ENCODE measurements at regions not wholly inside any gene's neighbourhood (a gene's known extent, or its start where the extent isn't known, plus 50 kb on each side); places are given as distances from the start of the nearest gene placed in this dataset.

DNA sequence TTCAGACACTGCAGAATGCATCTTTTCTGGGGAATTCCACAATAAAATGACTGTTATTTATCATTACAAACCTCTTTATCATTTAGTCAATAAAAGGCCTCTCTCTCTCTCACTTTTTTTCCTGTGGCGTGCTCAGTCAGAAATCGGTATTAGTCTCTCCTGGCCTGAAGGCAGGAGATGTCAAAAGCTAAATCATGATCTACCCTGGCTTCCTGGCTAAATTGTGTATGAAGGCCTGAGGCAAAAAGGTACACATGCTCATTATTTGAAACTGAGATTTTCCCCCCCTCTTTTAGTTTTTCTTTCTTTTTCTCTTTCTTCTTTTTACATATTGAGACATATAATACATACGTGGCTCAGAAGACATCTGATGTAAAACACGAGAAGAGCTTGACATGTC, 375.0 kb upstream of the SLC35B3 start:
- Histone ChIP-seq H3K4me3 (replicated peaks in 1 of 3; ENCODE audit: low read depth in 2 of 3, low read length in 3 of 3) (no peak overlapping the region), H3K9me3 (replicated peaks in 1 of 2; ENCODE audit: control insufficient read depth in 1 of 2, insufficient read depth in 1 of 2, low read length in 2 of 2) (no peaks in the 10 kb centered on the region), H3K9ac (ENCODE audit: insufficient read depth, low read length, poor library complexity, severe bottlenecking) (no peak overlapping the region), H3K4me2 (replicated peaks; ENCODE audit: extremely low read depth, low read length, poor library complexity, severe bottlenecking) (no peak overlapping the region), H3K27ac (ENCODE audit: low read depth in 1 of 2, low read length in 2 of 2) (no peak overlapping the region), H3K27me3 (ENCODE audit: control insufficient read depth in 2 of 2, insufficient read depth in 2 of 2, low read length in 2 of 2) (no peaks in the 10 kb centered on the region), H2AFZ (ENCODE audit: insufficient read depth, low read depth, low read length, poor library complexity, severe bottlenecking) (no peak overlapping the region), H3K36me3 (replicated peaks in 1 of 2; ENCODE audit: control insufficient read depth in 1 of 2, insufficient read depth in 2 of 2, low read length in 2 of 2) (no peaks in the 10 kb centered on the region), H3K4me1 (ENCODE audit: control insufficient read depth in 1 of 2, insufficient read depth in 2 of 2, low read length in 2 of 2) (no peaks in the 10 kb centered on the region), H4K20me1 (ENCODE audit: insufficient read depth, low read length) (no peaks in the 10 kb centered on the region), H3K79me2 (ENCODE audit: insufficient read depth, low read length) (no peaks in the 10 kb centered on the region)
- intact Hi-C loops (cut with micrococcal nuclease): no loop called here
- Mint-ChIP-seq H3K27ac (no peak overlapping the region), H3K4me3 (no peak overlapping the region), H3K36me3 (no peaks in the 10 kb centered on the region), H3K9me3 (no peaks in the 10 kb centered on the region), H3K27me3 (ENCODE audit: low read depth in 3 of 3) (peaks cover 0 to 3% (median 0%) of the 10 kb centered on the region in 3 donors), H3K4me1 (no peaks in the 10 kb centered on the region)
- TF ChIP-seq, protein P1, sequence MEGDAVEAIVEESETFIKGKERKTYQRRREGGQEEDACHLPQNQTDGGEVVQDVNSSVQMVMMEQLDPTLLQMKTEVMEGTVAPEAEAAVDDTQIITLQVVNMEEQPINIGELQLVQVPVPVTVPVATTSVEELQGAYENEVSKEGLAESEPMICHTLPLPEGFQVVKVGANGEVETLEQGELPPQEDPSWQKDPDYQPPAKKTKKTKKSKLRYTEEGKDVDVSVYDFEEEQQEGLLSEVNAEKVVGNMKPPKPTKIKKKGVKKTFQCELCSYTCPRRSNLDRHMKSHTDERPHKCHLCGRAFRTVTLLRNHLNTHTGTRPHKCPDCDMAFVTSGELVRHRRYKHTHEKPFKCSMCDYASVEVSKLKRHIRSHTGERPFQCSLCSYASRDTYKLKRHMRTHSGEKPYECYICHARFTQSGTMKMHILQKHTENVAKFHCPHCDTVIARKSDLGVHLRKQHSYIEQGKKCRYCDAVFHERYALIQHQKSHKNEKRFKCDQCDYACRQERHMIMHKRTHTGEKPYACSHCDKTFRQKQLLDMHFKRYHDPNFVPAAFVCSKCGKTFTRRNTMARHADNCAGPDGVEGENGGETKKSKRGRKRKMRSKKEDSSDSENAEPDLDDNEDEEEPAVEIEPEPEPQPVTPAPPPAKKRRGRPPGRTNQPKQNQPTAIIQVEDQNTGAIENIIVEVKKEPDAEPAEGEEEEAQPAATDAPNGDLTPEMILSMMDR (IDR thresholded peaks at IDR 0.05): no peak
- no peak for DNase-seq
- no CpG with 5 or more reads among the region's 4 CpGs for WGBS (ENCODE audit: insufficient coverage)

DNA sequence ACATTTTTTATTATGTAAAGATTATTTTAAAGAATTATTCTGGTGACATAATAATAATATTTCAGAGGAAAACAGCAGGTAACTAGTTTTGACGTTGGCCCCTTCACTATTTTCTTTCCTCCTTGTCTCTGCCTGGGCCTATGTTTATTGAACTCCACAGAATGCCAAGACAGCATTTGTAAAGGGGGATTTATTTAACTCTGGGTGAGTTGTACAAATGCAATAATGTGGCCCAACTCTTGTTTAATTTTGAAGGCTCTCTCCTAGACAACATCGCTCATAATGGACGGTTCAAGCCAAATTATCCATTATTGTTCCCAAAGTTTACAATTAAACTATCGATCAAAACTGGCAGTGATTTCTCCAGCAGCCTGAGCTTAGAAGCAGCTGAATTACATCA, 374.3 kb upstream of the SLC35B3 start:
- Histone ChIP-seq H3K4me3 (replicated peaks in 1 of 3; ENCODE audit: low read depth in 2 of 3, low read length in 3 of 3) (no peak overlapping the region), H3K36me3 (replicated peaks in 1 of 2; ENCODE audit: control insufficient read depth in 1 of 2, insufficient read depth in 2 of 2, low read length in 2 of 2) (no peaks in the 10 kb centered on the region), H4K20me1 (ENCODE audit: insufficient read depth, low read length) (no peaks in the 10 kb centered on the region), H3K4me2 (replicated peaks; ENCODE audit: extremely low read depth, low read length, poor library complexity, severe bottlenecking) (no peak overlapping the region), H3K27me3 (ENCODE audit: control insufficient read depth in 2 of 2, insufficient read depth in 2 of 2, low read length in 2 of 2) (no peaks in the 10 kb centered on the region), H2AFZ (ENCODE audit: insufficient read depth, low read depth, low read length, poor library complexity, severe bottlenecking) (no peak overlapping the region), H3K9me3 (replicated peaks in 1 of 2; ENCODE audit: control insufficient read depth in 1 of 2, insufficient read depth in 1 of 2, low read length in 2 of 2) (no peaks in the 10 kb centered on the region), H3K79me2 (ENCODE audit: insufficient read depth, low read length) (no peaks in the 10 kb centered on the region), H3K4me1 (ENCODE audit: control insufficient read depth in 1 of 2, insufficient read depth in 2 of 2, low read length in 2 of 2) (no peaks in the 10 kb centered on the region), H3K9ac (ENCODE audit: insufficient read depth, low read length, poor library complexity, severe bottlenecking) (no peak overlapping the region), H3K27ac (ENCODE audit: low read depth in 1 of 2, low read length in 2 of 2) (no peak overlapping the region)
- intact Hi-C loops (cut with micrococcal nuclease): no loop called here
- H3K9me3 Mint-ChIP-seq: no peaks in the 10 kb centered on the region
- DNase-seq: no peak
- no peak overlapping the region for H3K4me3 Mint-ChIP-seq
- TF ChIP-seq, protein P1 (IDR thresholded peaks at IDR 0.05): no peak
- H3K27ac Mint-ChIP-seq: no peak overlapping the region
- no peaks in the 10 kb centered on the region for H3K4me1 Mint-ChIP-seq
- no peaks in the 10 kb centered on the region for H3K36me3 Mint-ChIP-seq
- peaks cover 0 to 3% (median 2%) of the 10 kb centered on the region in 3 donors for H3K27me3 Mint-ChIP-seq (ENCODE audit: low read depth in 3 of 3)
- 100% methylated on average over 2 of the region's 4 CpGs for WGBS (ENCODE audit: insufficient coverage)
